ENCODE measurements at regions not wholly inside any gene's neighbourhood (a gene's known extent, or its start where the extent isn't known, plus 50 kb on each side); places are given as distances from the start of the nearest gene placed in this dataset.

DNA sequence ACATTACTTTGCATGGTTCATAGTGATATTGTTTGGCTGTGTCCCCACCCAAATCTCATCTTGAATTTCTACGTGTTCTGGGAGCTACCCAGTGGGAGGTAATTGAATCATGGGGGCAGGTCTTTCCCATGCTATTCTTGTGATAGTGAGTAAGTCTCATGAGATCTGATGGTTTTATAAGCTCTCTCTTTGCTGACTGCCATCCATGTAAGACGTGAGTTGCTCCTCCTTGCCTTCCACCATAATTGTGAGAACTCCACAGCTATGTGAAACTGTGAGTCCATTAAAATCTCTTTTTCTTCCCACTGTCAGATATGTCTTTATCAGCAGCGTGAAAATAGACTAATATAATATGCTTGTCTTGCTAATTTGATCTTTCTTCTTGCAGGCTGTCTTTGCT, 200.4 kb upstream of the NOX3 start:
- peaks cover 3% of the 10 kb centered on the region for H3K9me3 ChIP-seq
- no peaks in the 10 kb centered on the region for H3K27me3 ChIP-seq (replicated peaks; ENCODE audit: insufficient read depth)
- H3K36me3 ChIP-seq = no peaks in the 10 kb centered on the region
- ATAC-seq (ENCODE audit: insufficient number of reproducible peaks, low FRiP score, low read depth) (no peak), DNase-seq (ENCODE audit: low spot score) (no peak)
- no peak overlapping the region for H3K4me3 ChIP-seq
- no peak overlapping the region for H3K27ac ChIP-seq
- TF ChIP-seq, protein P1, sequence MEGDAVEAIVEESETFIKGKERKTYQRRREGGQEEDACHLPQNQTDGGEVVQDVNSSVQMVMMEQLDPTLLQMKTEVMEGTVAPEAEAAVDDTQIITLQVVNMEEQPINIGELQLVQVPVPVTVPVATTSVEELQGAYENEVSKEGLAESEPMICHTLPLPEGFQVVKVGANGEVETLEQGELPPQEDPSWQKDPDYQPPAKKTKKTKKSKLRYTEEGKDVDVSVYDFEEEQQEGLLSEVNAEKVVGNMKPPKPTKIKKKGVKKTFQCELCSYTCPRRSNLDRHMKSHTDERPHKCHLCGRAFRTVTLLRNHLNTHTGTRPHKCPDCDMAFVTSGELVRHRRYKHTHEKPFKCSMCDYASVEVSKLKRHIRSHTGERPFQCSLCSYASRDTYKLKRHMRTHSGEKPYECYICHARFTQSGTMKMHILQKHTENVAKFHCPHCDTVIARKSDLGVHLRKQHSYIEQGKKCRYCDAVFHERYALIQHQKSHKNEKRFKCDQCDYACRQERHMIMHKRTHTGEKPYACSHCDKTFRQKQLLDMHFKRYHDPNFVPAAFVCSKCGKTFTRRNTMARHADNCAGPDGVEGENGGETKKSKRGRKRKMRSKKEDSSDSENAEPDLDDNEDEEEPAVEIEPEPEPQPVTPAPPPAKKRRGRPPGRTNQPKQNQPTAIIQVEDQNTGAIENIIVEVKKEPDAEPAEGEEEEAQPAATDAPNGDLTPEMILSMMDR (IDR thresholded peaks at IDR 0.05) = no peak
- no peaks in the 10 kb centered on the region for H3K4me1 ChIP-seq (ENCODE audit: control insufficient read depth in 1 of 2, low read depth in 2 of 2)

DNA sequence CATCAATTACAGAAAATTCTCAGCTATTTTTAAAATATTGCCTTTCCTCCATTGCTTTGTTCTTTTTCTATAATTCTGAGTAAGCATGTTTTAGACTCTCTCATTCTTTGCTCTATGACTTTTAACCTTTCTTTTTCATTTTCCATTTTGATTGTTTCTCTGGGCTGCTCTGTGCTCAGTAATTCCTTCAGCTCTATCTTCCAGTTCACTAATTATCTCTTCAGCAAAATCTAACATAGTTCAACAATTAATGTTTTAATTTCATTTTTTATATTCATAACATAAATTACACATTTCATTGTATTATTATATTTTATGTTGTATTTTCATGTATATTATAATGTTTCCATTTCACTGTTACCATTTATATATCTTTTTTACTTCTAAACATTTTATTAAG, 198.8 kb upstream of the NOX3 start:
- ATAC-seq (ENCODE audit: insufficient number of reproducible peaks, low FRiP score, low read depth) = no peak
- no peak for DNase-seq (ENCODE audit: low spot score)
- Histone ChIP-seq H3K4me1 (ENCODE audit: control insufficient read depth in 1 of 2, low read depth in 2 of 2) (no peaks in the 10 kb centered on the region), H3K27me3 (replicated peaks; ENCODE audit: insufficient read depth) (no peaks in the 10 kb centered on the region), H3K9me3 (peaks cover 3% of the 10 kb centered on the region), H3K36me3 (no peaks in the 10 kb centered on the region), H3K27ac (no peak overlapping the region), H3K4me3 (no peak overlapping the region)
- TF ChIP-seq, protein P1 (IDR thresholded peaks at IDR 0.05) = no peak

DNA sequence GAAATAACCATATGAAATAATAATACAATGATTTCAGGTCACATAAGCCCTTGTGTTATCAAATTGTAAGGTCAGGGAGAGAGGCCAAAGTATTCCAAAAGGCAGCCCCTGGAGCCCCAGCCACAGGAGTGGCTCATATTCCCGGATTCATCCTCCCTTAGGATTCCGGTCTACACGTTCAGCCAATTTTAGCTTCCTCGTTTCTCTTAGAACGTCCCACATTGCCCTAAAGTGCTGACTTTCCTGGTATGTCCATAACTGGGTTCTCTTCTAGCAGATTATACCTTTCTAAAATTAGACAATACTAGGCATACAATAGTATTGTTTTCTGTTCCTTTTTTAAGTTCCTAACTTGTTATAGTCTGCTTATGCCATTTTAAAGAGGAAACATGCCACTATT, 192.7 kb upstream of the NOX3 start:
- no peaks in the 10 kb centered on the region for H3K36me3 ChIP-seq
- no peaks in the 10 kb centered on the region for H3K9me3 ChIP-seq
- ATAC-seq (ENCODE audit: insufficient number of reproducible peaks, low FRiP score, low read depth) = no peak
- TF ChIP-seq, protein P1 (IDR thresholded peaks at IDR 0.05) = no peak
- H3K27me3 ChIP-seq (replicated peaks; ENCODE audit: insufficient read depth) = no peaks in the 10 kb centered on the region
- H3K4me3 ChIP-seq = no peak overlapping the region
- no peak overlapping the region for H3K27ac ChIP-seq
- peaks cover 0 to 8% of the 10 kb centered on the region in 2 donors for H3K4me1 ChIP-seq (ENCODE audit: control insufficient read depth in 1 of 2, low read depth in 2 of 2)
- no peak for DNase-seq (ENCODE audit: low spot score)

DNA sequence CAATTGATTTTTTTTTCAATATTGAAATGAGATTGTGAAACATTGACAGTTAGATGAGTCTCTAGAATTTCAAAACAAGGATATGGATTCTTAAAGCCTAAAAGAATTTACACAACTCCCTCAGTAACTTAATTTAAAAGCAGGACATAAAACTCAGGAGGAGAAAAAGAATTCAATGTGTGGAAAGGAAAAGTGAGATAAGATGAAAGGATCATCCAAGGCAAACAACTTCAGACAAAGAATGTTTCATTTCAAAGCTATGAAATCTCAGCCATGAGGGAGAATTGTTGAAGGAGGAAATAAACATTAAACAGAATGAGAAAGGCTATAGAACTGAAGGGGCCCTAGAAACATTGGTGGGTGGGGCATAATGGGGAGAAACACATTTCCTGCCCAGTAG, 191.7 kb upstream of the NOX3 start:
- DNase-seq (ENCODE audit: low spot score) = no peak
- Histone ChIP-seq H3K27me3 (replicated peaks; ENCODE audit: insufficient read depth) (no peaks in the 10 kb centered on the region), H3K4me1 (ENCODE audit: control insufficient read depth in 1 of 2, low read depth in 2 of 2) (peaks cover 0 to 8% of the 10 kb centered on the region in 2 donors), H3K4me3 (no peak overlapping the region), H3K9me3 (peaks cover under 1% of the 10 kb centered on the region), H3K36me3 (no peaks in the 10 kb centered on the region), H3K27ac (no peak overlapping the region)
- TF ChIP-seq, protein P1 (IDR thresholded peaks at IDR 0.05) = no peak
- no peak for ATAC-seq (ENCODE audit: insufficient number of reproducible peaks, low FRiP score, low read depth)

DNA sequence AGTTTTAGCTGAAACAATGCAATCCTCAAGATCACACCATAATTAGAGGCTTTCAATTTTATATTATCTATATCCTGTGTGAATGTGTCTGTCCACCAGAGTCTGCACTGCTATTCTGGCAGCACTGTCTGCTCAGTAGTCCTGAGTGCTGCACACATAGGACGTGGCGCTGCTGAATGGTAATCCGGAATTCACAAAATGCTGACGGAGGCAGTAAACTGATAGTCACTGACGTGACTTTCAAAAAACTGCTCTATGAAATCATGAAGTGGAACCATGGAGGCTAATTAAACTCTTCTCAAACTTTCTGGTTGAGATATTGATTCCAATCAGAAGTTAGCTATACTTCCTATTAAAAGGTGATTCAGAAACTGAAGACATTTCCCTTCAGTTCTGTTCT, 190.8 kb upstream of the NOX3 start:
- ATAC-seq (ENCODE audit: insufficient number of reproducible peaks, low FRiP score, low read depth) (no peak), DNase-seq (ENCODE audit: low spot score) (no peak)
- H3K27me3 ChIP-seq (replicated peaks; ENCODE audit: insufficient read depth) = no peaks in the 10 kb centered on the region
- no peak overlapping the region for H3K4me3 ChIP-seq
- no peaks in the 10 kb centered on the region for H3K36me3 ChIP-seq
- TF ChIP-seq, protein P1 (IDR thresholded peaks at IDR 0.05) = no peak
- H3K4me1 ChIP-seq (ENCODE audit: control insufficient read depth in 1 of 2, low read depth in 2 of 2) = peaks cover 0 to 8% of the 10 kb centered on the region in 2 donors
- peaks cover 10% of the 10 kb centered on the region for H3K9me3 ChIP-seq
- no peak overlapping the region for H3K27ac ChIP-seq

Measured in thoracic aorta (tissue), 2 donors.